Smooth muscle cell (in vitro differentiated cells): ENCODE measurements at regions not wholly inside any gene's neighbourhood (a gene's known extent, or its start where the extent isn't known, plus 50 kb on each side); places are given as distances from the start of the nearest gene placed in this dataset.

Experiments
- DNase-seq: peaks from one replicate; lab custom pipeline; 2025; ENCODE audit not compliant: unreplicated experiment; lab: John Stamatoyannopoulos, UW
- H2AFZ ChIP-seq: fragments of 200-600 bp; sonication (generic); 2 replicates; pipeline ENCODE4 v1.6.0; 2016; ENCODE audit warnings: antibody characterized with exemption, low read depth, mild to moderate bottlenecking
- H3F3A ChIP-seq: fragments of 200-600 bp; sonication (generic); 2 replicates; pipeline ENCODE4 v1.6.0; 2017; ENCODE audit warnings: antibody characterized with exemption, low read depth
- H3K27ac ChIP-seq: fragments of 200-600 bp; sonication (generic); 2 replicates; pipeline ENCODE4 v1.5.1; 2016; ENCODE audit warnings: low read depth, mild to moderate bottlenecking
- H3K27me3 ChIP-seq: fragments of 200-600 bp; sonication (generic); 2 replicates; pipeline ENCODE4 v1.6.1; 2016; ENCODE audit warnings: low read depth, mild to moderate bottlenecking
- H3K36me3 ChIP-seq: fragments of 200-600 bp; sonication (generic); 2 replicates; pipeline ENCODE4 v1.5.1; 2016; ENCODE audit warnings: low read depth
- H3K4me1 ChIP-seq: fragments of 200-600 bp; sonication (generic); 2 replicates; pipeline ENCODE4 v1.5.1; 2016; ENCODE audit warnings: low read depth
- H3K4me2 ChIP-seq: fragments of 200-600 bp; sonication (generic); 2 replicates; pipeline ENCODE4 v1.6.0; 2016; ENCODE audit warnings: mild to moderate bottlenecking
- H3K4me3 ChIP-seq: fragments of 200-600 bp; sonication (generic); 2 replicates; pipeline ENCODE4 v1.5.1; 2016; ENCODE audit warnings: mild to moderate bottlenecking
- H3K79me2 ChIP-seq: fragments of 200-600 bp; sonication (generic); 2 replicates; pipeline ENCODE4 v1.6.0; 2016; ENCODE audit warnings: low read depth, mild to moderate bottlenecking
- H3K9ac ChIP-seq: fragments of 200-600 bp; sonication (generic); 2 replicates; pipeline ENCODE4 v1.6.0; 2016; ENCODE audit warnings: low read depth
- H3K9me3 ChIP-seq: fragments of 200-600 bp; sonication (generic); replicated peaks from 2 replicates; pipeline ENCODE4 v1.5.1; 2016; ENCODE audit warnings: low read depth
- H4K20me1 ChIP-seq: fragments of 200-600 bp; sonication (generic); 2 replicates; pipeline ENCODE4 v1.6.0; 2016; ENCODE audit warnings: low read depth
- CTCF ChIP-seq: fragments of 200-600 bp; sonication (generic); IDR thresholded peaks from 2 replicates; pipeline ENCODE4 v1.5.1; 2017; ENCODE audit warnings: borderline replicate concordance, mild to moderate bottlenecking, antibody characterized with exemption; ENCODE audit not compliant: insufficient read depth, poor library complexity, severe bottlenecking
- WGBS: methylation state at CpG from one replicate; pipeline ENCODE4 v1.1.7; 2016; ENCODE audit warnings: low lambda C conversion rate; 5-methylcytosine and 5-hydroxymethylcytosine counted together

GRCh38 chr9:82894548-82894947, 168.4 kb downstream of the RASEF start:
- 70% methylated on average over 1 of the region's 1 CpG for WGBS

GRCh38 chr9:82894961-82895821, 167.8 kb downstream of the RASEF start:
- no peaks in the 10 kb centered on the region for H3K4me1 ChIP-seq
- no peaks in the 10 kb centered on the region for H3F3A ChIP-seq
- H3K36me3 ChIP-seq = no peaks in the 10 kb centered on the region
- no peak overlapping the region for H3K4me2 ChIP-seq
- DNase-seq = no peak
- 92% methylated on average over 4 of the region's 4 CpGs for WGBS
- no peaks in the 10 kb centered on the region for H3K9me3 ChIP-seq
- no peak overlapping the region for H2AFZ ChIP-seq
- TF ChIP-seq CTCF = no peak
- no peak overlapping the region for H3K4me3 ChIP-seq
- H4K20me1 ChIP-seq = no peaks in the 10 kb centered on the region
- no peaks in the 10 kb centered on the region for H3K79me2 ChIP-seq
- no peaks in the 10 kb centered on the region for H3K27me3 ChIP-seq
- H3K27ac ChIP-seq = no peak overlapping the region
- H3K9ac ChIP-seq = no peak overlapping the region

More at GRCh38 chr9:82894548-82894947, 168.4 kb downstream of the RASEF start:
- Histone ChIP-seq H3K9me3 (no peaks in the 10 kb centered on the region), H3K9ac (no peak overlapping the region), H4K20me1 (no peaks in the 10 kb centered on the region), H3K36me3 (no peaks in the 10 kb centered on the region), H3K79me2 (no peaks in the 10 kb centered on the region), H3K4me2 (no peak overlapping the region), H3K4me3 (no peak overlapping the region), H3K27me3 (no peaks in the 10 kb centered on the region), H3K27ac (no peak overlapping the region), H2AFZ (no peak overlapping the region), H3K4me1 (no peaks in the 10 kb centered on the region), H3F3A (no peaks in the 10 kb centered on the region)
- DNase-seq = no peak
- TF ChIP-seq CTCF = no peak

- H2AFZ ChIP-seq = no peak overlapping the region
- H3K4me2 ChIP-seq = no peak overlapping the region
- H3F3A ChIP-seq = no peaks in the 10 kb centered on the region
- TF ChIP-seq CTCF = no peak
- no peaks in the 10 kb centered on the region for H3K27me3 ChIP-seq
- no peaks in the 10 kb centered on the region for H4K20me1 ChIP-seq
- H3K27ac ChIP-seq = no peak overlapping the region
- no peaks in the 10 kb centered on the region for H3K4me1 ChIP-seq
- H3K9me3 ChIP-seq = no peaks in the 10 kb centered on the region
- DNase-seq = no peak
- no peak overlapping the region for H3K4me3 ChIP-seq
- H3K79me2 ChIP-seq = no peaks in the 10 kb centered on the region
- H3K9ac ChIP-seq = no peak overlapping the region
- H3K36me3 ChIP-seq = no peaks in the 10 kb centered on the region
- WGBS = 53% methylated on average over 1 of the region's 1 CpG
Measured at GRCh38 chr9:82895822-82896110, 167.2 kb downstream of the RASEF start.

- no peak for DNase-seq
- no peaks in the 10 kb centered on the region for H3K27me3 ChIP-seq
- no peaks in the 10 kb centered on the region for H3K36me3 ChIP-seq
- no peak overlapping the region for H3K27ac ChIP-seq
- H3K4me3 ChIP-seq = no peak overlapping the region
- no peaks in the 10 kb centered on the region for H3K4me1 ChIP-seq
- H3F3A ChIP-seq = no peaks in the 10 kb centered on the region
- peak; percentile 4 for TF ChIP-seq CTCF
- no peaks in the 10 kb centered on the region for H3K9me3 ChIP-seq
- H2AFZ ChIP-seq = no peak overlapping the region
- no peak overlapping the region for H3K4me2 ChIP-seq
- no peaks in the 10 kb centered on the region for H3K79me2 ChIP-seq
- no peaks in the 10 kb centered on the region for H4K20me1 ChIP-seq
- 72% methylated on average over 4 of the region's 4 CpGs for WGBS
- H3K9ac ChIP-seq = no peak overlapping the region
Measured at GRCh38 chr9:82903503-82903902, 159.4 kb downstream of the RASEF start.
